Hepatocyte (in vitro differentiated cells): ENCODE measurements at regions not wholly inside any gene's neighbourhood (a gene's known extent, or its start where the extent isn't known, plus 50 kb on each side); places are given as distances from the start of the nearest gene placed in this dataset.
A peak's percentile ranks its signal among the peaks of the same experiment; 100 is the strongest.

ENCODE experiments used
- DNase-seq: peaks from one replicate; pipeline ENCODE4 v3.0.0-alpha.2; 2016; ENCODE audit warnings: low spot score
- H2AFZ ChIP-seq: fragments of 200-600 bp; sonication (generic); 2 replicates; pipeline ENCODE4 v1.6.0; 2016; ENCODE audit warnings: antibody characterized with exemption, mild to moderate bottlenecking
- H3K27ac ChIP-seq: fragments of 200-600 bp; sonication (generic); 2 replicates; pipeline ENCODE4 v1.5.1; 2016; ENCODE audit warnings: mild to moderate bottlenecking
- H3K27me3 ChIP-seq: fragments of 200-600 bp; sonication (generic); 2 replicates; pipeline ENCODE4 v1.6.1; 2016
- H3K36me3 ChIP-seq: fragments of 200-600 bp; sonication (generic); replicated peaks from 2 replicates; pipeline ENCODE4 v1.5.1; 2016; ENCODE audit warnings: low read depth; ENCODE audit not compliant: insufficient read depth
- H3K4me1 ChIP-seq: fragments of 200-600 bp; sonication (generic); 2 replicates; pipeline ENCODE4 v1.5.1; 2016; ENCODE audit warnings: mild to moderate bottlenecking, moderate library complexity; ENCODE audit not compliant: insufficient read depth
- H3K4me2 ChIP-seq: fragments of 200-600 bp; sonication (generic); 2 replicates; pipeline ENCODE4 v1.6.0; 2016
- H3K4me3 ChIP-seq: fragments of 200-600 bp; sonication (generic); 2 replicates; pipeline ENCODE4 v1.5.1; 2016; ENCODE audit warnings: mild to moderate bottlenecking
- H3K79me2 ChIP-seq: fragments of 200-600 bp; sonication (generic); 2 replicates; pipeline ENCODE4 v1.6.0; 2017; ENCODE audit warnings: mild to moderate bottlenecking
- H3K9me2 ChIP-seq: fragments of 200-600 bp; sonication (generic); replicated peaks from 2 replicates; pipeline ENCODE4 v1.6.0; 2017; ENCODE audit warnings: mild to moderate bottlenecking; ENCODE audit not compliant: insufficient read depth
- H3K9me3 ChIP-seq: fragments of 200-600 bp; sonication (generic); 2 replicates; pipeline ENCODE4 v1.5.1; 2016; ENCODE audit warnings: low read depth, mild to moderate bottlenecking
- H4K20me1 ChIP-seq: fragments of 200-600 bp; sonication (generic); 2 replicates; pipeline ENCODE4 v1.6.0; 2016; ENCODE audit warnings: mild to moderate bottlenecking; ENCODE audit not compliant: insufficient read depth, poor library complexity, severe bottlenecking
- EZH2 ChIP-seq: fragments of 200-600 bp; sonication (generic); IDR thresholded peaks from 2 replicates; pipeline ENCODE4 v1.6.1; 2016; ENCODE audit warnings: antibody characterized with exemption, mild to moderate bottlenecking, borderline replicate concordance
- EZH2phosphoT487 ChIP-seq: fragments of 200-600 bp; sonication (generic); IDR thresholded peaks from one replicate; pipeline ENCODE4 v1.6.1; 2018; ENCODE audit warnings: antibody characterized with exemption, mild to moderate bottlenecking, low read depth, moderate library complexity; ENCODE audit not compliant: unreplicated experiment, severe bottlenecking
- WGBS: methylation state at CpG from one replicate; pipeline ENCODE4 v1.1.6; 2016; ENCODE audit warnings: low lambda C conversion rate; ENCODE audit errors: missing lambda C conversion rate; 5-methylcytosine and 5-hydroxymethylcytosine counted together
- TF ChIP-seq, protein P1 (sequence below): fragments of 200-600 bp; sonication (generic); IDR thresholded peaks from 2 replicates; pipeline ENCODE4 v1.5.1; 2016; ENCODE audit warnings: antibody characterized with exemption, mild to moderate bottlenecking; ENCODE audit not compliant: poor library complexity

GRCh38 chr4:124055336-124055735 is 657.2 kb downstream of the ANKRD50 start:
- 100% methylated on average over 1 of the region's 1 CpG for WGBS
- H3K9me3 ChIP-seq, result no peaks in the 10 kb centered on the region
- no peak for DNase-seq
- H2AFZ ChIP-seq, result no peak overlapping the region
- H3K27me3 ChIP-seq, result no peaks in the 10 kb centered on the region
- H3K4me3 ChIP-seq, result no peak overlapping the region
- no peak overlapping the region for H3K27ac ChIP-seq
- no peaks in the 10 kb centered on the region for H3K9me2 ChIP-seq
- H4K20me1 ChIP-seq, result no peaks in the 10 kb centered on the region
- H3K4me2 ChIP-seq, result no peak overlapping the region
- no peaks in the 10 kb centered on the region for H3K79me2 ChIP-seq
- no peaks in the 10 kb centered on the region for H3K36me3 ChIP-seq
- peaks cover 5% of the 10 kb centered on the region for H3K4me1 ChIP-seq
- TF ChIP-seq, protein P1, sequence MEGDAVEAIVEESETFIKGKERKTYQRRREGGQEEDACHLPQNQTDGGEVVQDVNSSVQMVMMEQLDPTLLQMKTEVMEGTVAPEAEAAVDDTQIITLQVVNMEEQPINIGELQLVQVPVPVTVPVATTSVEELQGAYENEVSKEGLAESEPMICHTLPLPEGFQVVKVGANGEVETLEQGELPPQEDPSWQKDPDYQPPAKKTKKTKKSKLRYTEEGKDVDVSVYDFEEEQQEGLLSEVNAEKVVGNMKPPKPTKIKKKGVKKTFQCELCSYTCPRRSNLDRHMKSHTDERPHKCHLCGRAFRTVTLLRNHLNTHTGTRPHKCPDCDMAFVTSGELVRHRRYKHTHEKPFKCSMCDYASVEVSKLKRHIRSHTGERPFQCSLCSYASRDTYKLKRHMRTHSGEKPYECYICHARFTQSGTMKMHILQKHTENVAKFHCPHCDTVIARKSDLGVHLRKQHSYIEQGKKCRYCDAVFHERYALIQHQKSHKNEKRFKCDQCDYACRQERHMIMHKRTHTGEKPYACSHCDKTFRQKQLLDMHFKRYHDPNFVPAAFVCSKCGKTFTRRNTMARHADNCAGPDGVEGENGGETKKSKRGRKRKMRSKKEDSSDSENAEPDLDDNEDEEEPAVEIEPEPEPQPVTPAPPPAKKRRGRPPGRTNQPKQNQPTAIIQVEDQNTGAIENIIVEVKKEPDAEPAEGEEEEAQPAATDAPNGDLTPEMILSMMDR, result no peak
- TF ChIP-seq EZH2 (no peak), EZH2phosphoT487 (no peak)

DNA sequence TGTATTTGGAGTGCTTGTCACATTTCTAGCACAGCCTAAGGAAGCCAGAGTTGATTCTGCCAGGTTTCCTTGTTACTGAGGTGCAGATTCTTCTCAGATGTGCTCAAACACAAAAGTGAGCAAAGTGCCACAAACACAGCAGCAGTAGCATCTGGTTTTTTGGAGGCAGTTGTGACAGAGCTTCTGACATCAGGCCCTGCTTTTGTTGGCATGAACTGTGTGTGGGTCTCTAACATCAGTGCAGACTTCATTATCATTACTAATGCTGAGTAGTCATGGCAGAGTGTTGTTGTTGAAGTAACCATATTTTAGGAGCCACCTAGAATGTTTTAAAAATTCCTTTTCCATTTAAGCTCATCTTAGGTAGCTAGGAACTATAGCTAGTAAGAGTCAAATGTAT is 656.6 kb downstream of the ANKRD50 start:
- H2AFZ ChIP-seq, result no peak overlapping the region
- H3K9me2 ChIP-seq, result no peaks in the 10 kb centered on the region
- TF ChIP-seq, protein P1, result no peak

DNA sequence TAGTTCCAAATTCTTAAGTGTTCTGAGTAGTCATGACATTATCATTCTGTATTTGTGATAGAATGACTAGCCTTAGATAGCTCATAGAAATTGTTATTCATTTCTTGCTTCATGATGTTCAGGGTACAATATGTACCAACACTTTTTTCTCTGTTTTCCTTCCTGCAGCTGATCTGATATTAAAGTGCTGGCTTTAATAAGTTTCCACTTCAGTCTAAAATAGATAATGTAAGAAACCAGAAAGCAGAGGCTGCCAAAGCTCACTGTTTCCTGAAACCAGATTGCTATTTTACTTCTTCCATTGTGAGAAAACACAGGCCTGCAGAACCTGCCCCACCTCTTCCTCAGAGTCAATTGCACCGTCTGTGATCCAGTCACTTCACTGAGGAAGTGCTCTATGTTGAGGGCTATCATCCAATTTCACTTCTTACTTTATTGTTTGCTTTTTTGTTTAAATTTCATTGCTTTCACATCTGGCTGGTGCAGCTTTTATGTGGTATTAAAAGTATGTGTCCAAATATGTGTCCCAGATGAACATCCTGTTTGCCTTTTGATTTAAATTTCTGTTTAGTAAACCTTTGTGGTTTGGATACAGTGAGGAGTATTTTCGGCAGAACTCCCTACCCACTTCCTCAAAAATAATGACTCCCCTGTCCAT is 652.1 kb downstream of the ANKRD50 start:
- H3K4me3 ChIP-seq, result no peak overlapping the region
- no peaks in the 10 kb centered on the region for H3K79me2 ChIP-seq
- H3K27ac ChIP-seq, result peak overlapping the region; percentile 18
- no peaks in the 10 kb centered on the region for H3K36me3 ChIP-seq
- H4K20me1 ChIP-seq, result no peaks in the 10 kb centered on the region
- H3K9me3 ChIP-seq, result no peaks in the 10 kb centered on the region
- no peaks in the 10 kb centered on the region for H3K9me2 ChIP-seq
- H2AFZ ChIP-seq, result no peak overlapping the region
- TF ChIP-seq EZH2phosphoT487, result no peak
- TF ChIP-seq, protein P1, result no peak
- no peak for TF ChIP-seq EZH2
- peaks cover 14% of the 10 kb centered on the region for H3K4me1 ChIP-seq
- no peaks in the 10 kb centered on the region for H3K27me3 ChIP-seq
- 37% methylated on average over 2 of the region's 2 CpGs for WGBS
- peak overlapping the region; percentile 14 for H3K4me2 ChIP-seq
- DNase-seq, result peak; percentile 8

More for the DNA sequence above, 656.6 kb downstream of the ANKRD50 start:
- Histone ChIP-seq H3K4me1 (peaks cover 10% of the 10 kb centered on the region), H3K79me2 (no peaks in the 10 kb centered on the region), H3K27ac (no peak overlapping the region), H3K9me3 (no peaks in the 10 kb centered on the region), H3K4me2 (no peak overlapping the region), H4K20me1 (no peaks in the 10 kb centered on the region), H3K4me3 (no peak overlapping the region), H3K36me3 (no peaks in the 10 kb centered on the region), H3K27me3 (no peaks in the 10 kb centered on the region)
- DNase-seq, result no peak

- H3K4me1 ChIP-seq, result peaks cover 14% of the 10 kb centered on the region
- no peaks in the 10 kb centered on the region for H3K9me2 ChIP-seq
- no peaks in the 10 kb centered on the region for H3K9me3 ChIP-seq
- no peak for DNase-seq
- peak overlapping the region; percentile 18 for H3K27ac ChIP-seq
- no peaks in the 10 kb centered on the region for H3K36me3 ChIP-seq
- H3K4me2 ChIP-seq, result no peak overlapping the region
- TF ChIP-seq, protein P1, result no peak
- TF ChIP-seq EZH2 (no peak), EZH2phosphoT487 (no peak)
- no peaks in the 10 kb centered on the region for H4K20me1 ChIP-seq
- H3K79me2 ChIP-seq, result no peaks in the 10 kb centered on the region
- no peak overlapping the region for H2AFZ ChIP-seq
- H3K4me3 ChIP-seq, result no peak overlapping the region
- no peaks in the 10 kb centered on the region for H3K27me3 ChIP-seq
These were observed 651.1 kb downstream of the ANKRD50 start for GRCh38 chr4:124061413-124061812.
